T-cell (primary cell): ENCODE measurements at regions not wholly inside any gene's neighbourhood (a gene's known extent, or its start where the extent isn't known, plus 50 kb on each side); places are given as distances from the start of the nearest gene placed in this dataset.

ENCODE experiments used
- ATAC-seq, 4 experiments: fragments of 200-7000 bp in 3 of 4; fragments of 150-1000 bp in 1 of 4; cut with Tn5 transposase; replicated peaks in 1 of 4; 1 replicate in 3 of 4; 2 replicates in 1 of 4; pipeline ENCODE4 v1.10.0; 2021; ENCODE audit warnings: moderate library complexity in 3 of 4, mild to moderate bottlenecking in 2 of 4, moderate number of reproducible peaks in 1 of 4
- CTCF ChIA-PET, 2 donors: fragments of 300-600 bp; sonication (Branson Sonifier 250); formaldehyde crosslinking; loops; one replicate each; lab custom pipeline; 2022; ENCODE audit warnings: antibody characterized with exemption in 2 of 2; lab: Charles Lee
- POLR2A ChIA-PET, 2 donors: fragments of 300-600 bp; sonication (Branson Sonifier 250); formaldehyde crosslinking; loops; one replicate each; lab custom pipeline; 2022; ENCODE audit warnings: antibody characterized with exemption in 2 of 2; lab: Charles Lee
- DNase-seq, 35 experiments: peaks; one replicate each; pipeline versions ENCODE4 v3.0.0 to v3.0.0-alpha.2; 2013 to 2023
- H3K27ac ChIP-seq: one replicate; pipeline ENCODE4 v1.5.1; 2013; ENCODE audit warnings: low read length
- H3K27me3 ChIP-seq, 2 experiments: replicated peaks in 1 of 2; 1 replicate in 1 of 2; 2 replicates in 1 of 2; pipeline versions ENCODE4 v1.6.1 to v1.7.0; 2013; ENCODE audit warnings: low read length in 1 of 2, mixed read lengths in 1 of 2; ENCODE audit not compliant: control insufficient read depth in 2 of 2, insufficient read depth in 2 of 2; ENCODE audit errors: extremely low read depth in 1 of 2
- H3K36me3 ChIP-seq, 2 donors: 1 replicate in 1 of 2; 2 replicates in 1 of 2; pipeline versions ENCODE4 v1.6.1 to v1.7.0; 2013; ENCODE audit warnings: low read length in 1 of 2; ENCODE audit not compliant: control insufficient read depth in 2 of 2, insufficient read depth in 1 of 2; ENCODE audit errors: extremely low read depth in 1 of 2
- H3K4me1 ChIP-seq, 2 experiments: 1 replicate in 1 of 2; 2 replicates in 1 of 2; pipeline versions ENCODE4 v1.6.1 to v1.7.0; 2013; ENCODE audit warnings: low read length in 2 of 2, mixed read lengths in 1 of 2; ENCODE audit not compliant: insufficient read depth in 2 of 2, control insufficient read depth in 1 of 2; ENCODE audit errors: extremely low read depth in 1 of 2
- H3K4me3 ChIP-seq, 2 donors: 1 replicate in 1 of 2; 2 replicates in 1 of 2; pipeline versions ENCODE4 v1.5.1 to v1.7.0; 2013; ENCODE audit warnings: mild to moderate bottlenecking in 2 of 2, low read length in 1 of 2, moderate library complexity in 1 of 2; ENCODE audit not compliant: control insufficient read depth in 1 of 2; ENCODE audit errors: extremely low read depth in 1 of 2
- H3K9me3 ChIP-seq: 2 replicates; pipeline ENCODE4 v1.7.0; 2013
- H3K27ac Mint-ChIP-seq, 2 donors: one replicate each; pipeline ENCODE4 v1.8.0; 2020 to 2021; ENCODE audit warnings: mild to moderate bottlenecking in 2 of 2, mixed read lengths in 2 of 2
- H3K27me3 Mint-ChIP-seq, 2 donors: one replicate each; pipeline ENCODE4 v1.8.0; 2021 to 2022; ENCODE audit warnings: mixed read lengths in 2 of 2
- H3K36me3 Mint-ChIP-seq: one replicate; pipeline ENCODE4 v1.8.0; 2021; ENCODE audit warnings: mixed read lengths
- H3K4me1 Mint-ChIP-seq, 3 donors: one replicate each; pipeline ENCODE4 v1.8.0; 2020 to 2022; ENCODE audit warnings: mixed read lengths in 3 of 3, mild to moderate bottlenecking in 1 of 3
- H3K4me3 Mint-ChIP-seq, 3 donors: one replicate each; pipeline ENCODE4 v1.8.0; 2020 to 2022; ENCODE audit warnings: mild to moderate bottlenecking in 3 of 3, mixed read lengths in 3 of 3, moderate library complexity in 3 of 3
- H3K9me3 Mint-ChIP-seq, 3 donors: one replicate each; pipeline ENCODE4 v1.8.0; 2020 to 2022; ENCODE audit warnings: mixed read lengths in 3 of 3
- WGBS: methylation state at CpG from one replicate; pipeline ENCODE4 v1.1.5; 2013; ENCODE audit warnings: missing lambda C conversion rate; ENCODE audit not compliant: insufficient coverage; 5-methylcytosine and 5-hydroxymethylcytosine counted together

- no peak for ATAC-seq
- no peaks in the 10 kb centered on the region for H3K9me3 Mint-ChIP-seq
- 80% methylated on average over 1 of the region's 6 CpGs for WGBS
Observed at GRCh38 chr4:144288011-144288903, 147.7 kb upstream of the GYPA start.

DNA sequence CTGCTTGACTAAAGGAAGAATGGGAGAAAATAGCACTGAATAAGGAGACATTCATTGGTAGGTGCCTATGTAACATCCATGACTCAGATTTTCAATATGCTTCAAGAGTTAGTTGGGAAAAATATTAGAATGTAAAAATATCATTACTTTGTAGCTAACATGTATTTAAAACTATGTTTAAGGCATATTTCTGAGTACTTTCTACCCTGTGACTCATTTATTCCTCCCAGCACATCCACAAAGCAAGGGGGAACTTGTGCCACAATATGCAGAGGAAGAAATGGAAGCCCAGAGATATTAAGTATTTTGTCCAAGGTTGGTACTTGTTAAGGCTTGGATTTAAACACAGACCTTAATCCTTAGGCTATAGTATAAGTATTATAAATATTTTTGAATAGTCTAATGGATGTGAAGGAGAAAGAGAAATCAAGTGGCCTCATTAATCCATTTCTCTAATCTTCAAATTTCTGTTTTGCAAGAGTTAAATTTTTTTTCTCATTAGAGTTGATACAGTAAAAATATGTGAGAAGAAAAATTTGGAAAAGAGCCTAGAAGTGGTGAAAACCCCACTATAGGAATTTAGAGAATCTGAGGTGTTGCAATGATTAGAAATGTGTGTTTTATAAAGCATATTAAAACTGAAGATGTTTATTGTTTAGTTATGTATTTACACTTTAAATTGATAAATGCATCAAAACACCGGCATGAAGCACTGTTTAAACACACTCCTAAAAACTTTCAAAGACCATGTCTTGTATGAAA lies 149.3 kb upstream of the GYPA start:
- Histone ChIP-seq H3K9me3 (no peaks in the 10 kb centered on the region), H3K27me3 (no peaks in the 10 kb centered on the region), H3K4me1 (no peaks in the 10 kb centered on the region), H3K27ac (no peak overlapping the region), H3K4me3 (no peak overlapping the region), H3K36me3 (no peaks in the 10 kb centered on the region)
- no peak for ATAC-seq
- H3K4me1 Mint-ChIP-seq = no peaks in the 10 kb centered on the region
- DNase-seq = no peak
- ChIA-PET POLR2A (no interaction called here), CTCF (no interaction called here)
- no peak overlapping the region for H3K4me3 Mint-ChIP-seq
- no peaks in the 10 kb centered on the region for H3K36me3 Mint-ChIP-seq
- no peaks in the 10 kb centered on the region for H3K27me3 Mint-ChIP-seq
- WGBS = no CpG with 5 or more reads among the region's 1 CpG
- H3K27ac Mint-ChIP-seq = no peak overlapping the region
- no peaks in the 10 kb centered on the region for H3K9me3 Mint-ChIP-seq

More at GRCh38 chr4:144288011-144288903, 147.7 kb upstream of the GYPA start:
- ChIA-PET CTCF (no interaction called here), POLR2A (no interaction called here)
- Histone ChIP-seq H3K9me3 (no peaks in the 10 kb centered on the region), H3K36me3 (no peaks in the 10 kb centered on the region), H3K27ac (no peak overlapping the region), H3K4me3 (no peak overlapping the region), H3K27me3 (no peaks in the 10 kb centered on the region), H3K4me1 (no peaks in the 10 kb centered on the region)
- no peak overlapping the region for H3K4me3 Mint-ChIP-seq
- H3K27ac Mint-ChIP-seq = no peak overlapping the region
- DNase-seq = no peak
- H3K36me3 Mint-ChIP-seq = no peaks in the 10 kb centered on the region
- H3K27me3 Mint-ChIP-seq = no peaks in the 10 kb centered on the region
- H3K4me1 Mint-ChIP-seq = no peaks in the 10 kb centered on the region

- H3K27ac ChIP-seq = no peak overlapping the region
- no peaks in the 10 kb centered on the region for H3K27me3 ChIP-seq
- ATAC-seq (no peak), DNase-seq (no peak)
- ChIA-PET POLR2A (no interaction called here), CTCF (interaction anchor here in 1 of 2 donors (1.2 kb wide), 1 partner anchor 14 kb away, joined by 4 read pairs; no protein-coding TSS in a partner anchor)
- 92% methylated on average over 3 of the region's 4 CpGs for WGBS
- no peaks in the 10 kb centered on the region for H3K9me3 ChIP-seq
- no peak overlapping the region for H3K4me3 Mint-ChIP-seq
- no peaks in the 10 kb centered on the region for H3K36me3 ChIP-seq
- H3K4me1 ChIP-seq = no peaks in the 10 kb centered on the region
- H3K27ac Mint-ChIP-seq = no peak overlapping the region
- H3K27me3 Mint-ChIP-seq = no peaks in the 10 kb centered on the region
- H3K9me3 Mint-ChIP-seq = no peaks in the 10 kb centered on the region
- H3K36me3 Mint-ChIP-seq = no peaks in the 10 kb centered on the region
- no peaks in the 10 kb centered on the region for H3K4me1 Mint-ChIP-seq
- H3K4me3 ChIP-seq = no peak overlapping the region
Observed at GRCh38 chr4:144291164-144291563, 150.6 kb upstream of the GYPA start.

DNA sequence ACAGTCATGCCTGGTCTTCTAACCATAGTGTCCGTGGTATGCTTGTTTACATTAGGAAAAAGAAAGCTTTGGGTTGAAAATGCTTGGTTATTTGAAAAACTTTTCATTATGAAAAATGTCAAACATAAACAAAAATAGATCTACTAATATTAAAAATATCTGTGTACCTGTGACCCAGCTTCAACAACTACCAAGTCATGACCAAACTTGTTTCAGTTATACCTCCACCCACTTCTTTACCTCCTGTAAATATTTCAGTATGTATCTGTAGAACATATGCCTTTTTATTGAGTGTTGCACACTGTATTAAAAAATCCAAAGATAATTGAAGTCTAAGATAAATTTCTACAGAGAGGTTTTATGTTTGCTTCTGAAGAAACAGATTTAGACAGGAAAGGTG lies 153.7 kb upstream of the GYPA start:
- DNase-seq (no peak), ATAC-seq (no peak)
- Mint-ChIP-seq H3K4me3 (no peak overlapping the region), H3K4me1 (no peaks in the 10 kb centered on the region), H3K27me3 (no peaks in the 10 kb centered on the region), H3K9me3 (no peaks in the 10 kb centered on the region), H3K27ac (no peak overlapping the region), H3K36me3 (no peaks in the 10 kb centered on the region)
- no peaks in the 10 kb centered on the region for H3K27me3 ChIP-seq
- H3K4me1 ChIP-seq = no peaks in the 10 kb centered on the region
- H3K36me3 ChIP-seq = no peaks in the 10 kb centered on the region
- no peaks in the 10 kb centered on the region for H3K9me3 ChIP-seq
- ChIA-PET POLR2A (no interaction called here), CTCF (no interaction called here)
- no peak overlapping the region for H3K4me3 ChIP-seq
- WGBS = no CpG with 5 or more reads among the region's 1 CpG
- no peak overlapping the region for H3K27ac ChIP-seq

DNA sequence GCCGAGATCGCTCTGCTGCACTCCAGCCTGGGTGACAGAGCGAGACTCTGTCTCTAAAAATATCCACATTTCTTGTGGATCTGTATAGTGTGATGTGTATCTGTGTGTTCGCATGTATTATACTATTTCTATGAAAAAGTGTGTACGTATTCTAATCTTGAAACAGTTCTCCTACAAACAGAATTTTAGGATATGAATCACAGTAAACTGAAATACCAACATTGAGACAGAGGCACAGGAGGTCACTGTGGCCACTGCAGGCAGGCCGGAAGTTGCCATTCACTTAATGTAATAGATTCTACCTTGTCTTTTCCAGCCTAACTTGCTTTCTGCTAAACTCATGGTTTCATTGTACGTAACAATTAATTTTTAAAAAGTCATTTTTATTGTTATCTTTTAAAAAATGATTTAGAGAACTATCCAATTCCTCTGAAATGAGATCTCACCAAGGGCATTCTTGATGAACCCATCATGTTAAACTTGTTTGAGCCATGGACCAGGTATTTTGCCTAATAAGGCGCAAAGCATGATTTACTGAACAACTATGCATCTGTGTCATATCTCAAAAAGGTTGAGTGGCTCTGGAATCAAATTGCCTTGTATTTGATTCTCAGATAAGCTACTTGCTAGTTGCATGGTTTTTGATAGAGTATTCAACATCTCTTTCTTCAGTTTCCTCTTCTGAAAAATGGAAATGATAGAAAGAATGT lies 154.9 kb upstream of the GYPA start:
- POLR2A ChIA-PET = no interaction called here
- Mint-ChIP-seq H3K27me3 (no peaks in the 10 kb centered on the region), H3K4me3 (no peak overlapping the region), H3K4me1 (no peaks in the 10 kb centered on the region), H3K36me3 (no peaks in the 10 kb centered on the region), H3K27ac (no peak overlapping the region), H3K9me3 (no peaks in the 10 kb centered on the region)
- CTCF ChIA-PET = no interaction called here
- H3K27me3 ChIP-seq = no peaks in the 10 kb centered on the region
- ATAC-seq = no peak
- no peak overlapping the region for H3K4me3 ChIP-seq
- WGBS = 93% methylated on average over 2 of the region's 8 CpGs
- H3K27ac ChIP-seq = no peak overlapping the region
- no peaks in the 10 kb centered on the region for H3K36me3 ChIP-seq
- no peaks in the 10 kb centered on the region for H3K4me1 ChIP-seq
- H3K9me3 ChIP-seq = no peaks in the 10 kb centered on the region
- no peak for DNase-seq

- ATAC-seq (no peak), DNase-seq (no peak)
- no peak overlapping the region for H3K4me3 Mint-ChIP-seq
- no peak overlapping the region for H3K4me3 ChIP-seq
- CTCF ChIA-PET = no interaction called here
- H3K4me1 ChIP-seq = no peaks in the 10 kb centered on the region
- no peaks in the 10 kb centered on the region for H3K36me3 ChIP-seq
- H3K27ac Mint-ChIP-seq = no peak overlapping the region
- POLR2A ChIA-PET = no interaction called here
- no peaks in the 10 kb centered on the region for H3K9me3 ChIP-seq
- no peaks in the 10 kb centered on the region for H3K36me3 Mint-ChIP-seq
- WGBS = 100% methylated on average over 1 of the region's 2 CpGs
- H3K27ac ChIP-seq = no peak overlapping the region
- H3K27me3 ChIP-seq = no peaks in the 10 kb centered on the region
- no peaks in the 10 kb centered on the region for H3K4me1 Mint-ChIP-seq
- H3K9me3 Mint-ChIP-seq = no peaks in the 10 kb centered on the region
- no peaks in the 10 kb centered on the region for H3K27me3 Mint-ChIP-seq
Observed at GRCh38 chr4:144296941-144297340, 156.4 kb upstream of the GYPA start.
